PC-3 (cell line): ENCODE measurements at regions not wholly inside any gene's neighbourhood (a gene's known extent, or its start where the extent isn't known, plus 50 kb on each side); places are given as distances from the start of the nearest gene placed in this dataset.

Experiments used
- ATAC-seq: fragments of 200-7000 bp; cut with Tn5 transposase; 2 replicates; pipeline ENCODE4 v1.9.1; 2020; ENCODE audit warnings: mild to moderate bottlenecking, moderate library complexity
- BruUV-seq: library from RNA; stranded (reverse); fragments of 400-500 nt; replicated peaks from 2 replicates; lab custom pipeline; 2021; lab: Mats Ljungman, UMichigan
- CTCF ChIA-PET: fragments of 300-600 bp; sonication (Branson Sonifier 250); formaldehyde crosslinking; loops from one replicate; lab custom pipeline; 2022; ENCODE audit warnings: antibody characterized with exemption; lab: Charles Lee
- POLR2A ChIA-PET: fragments of 300-600 bp; sonication (Branson Sonifier 250); formaldehyde crosslinking; loops from one replicate; lab custom pipeline; 2022; ENCODE audit warnings: antibody characterized with exemption; ENCODE audit not compliant: unreplicated experiment; lab: Charles Lee
- DNase-seq: peaks from one replicate; pipeline ENCODE4 v3.0.0-alpha.2; 2015
- H2AFZ ChIP-seq: fragments of 300-600 bp; sonication (generic); 2 replicates; pipeline ENCODE4 v1.6.0; 2016; ENCODE audit warnings: antibody characterized with exemption, low read length
- H3F3A ChIP-seq: fragments of 300-600 bp; sonication (generic); one replicate; pipeline ENCODE4 v1.6.0; 2017; ENCODE audit warnings: antibody characterized with exemption, low read length, control low read depth, mild to moderate bottlenecking; ENCODE audit not compliant: unreplicated experiment
- H3K27ac ChIP-seq: fragments of 300-600 bp; sonication (generic); 2 replicates; pipeline ENCODE4 v1.5.1; 2016; ENCODE audit warnings: mild to moderate bottlenecking, low read length
- H3K27me3 ChIP-seq: fragments of 300-600 bp; sonication (generic); 2 replicates; pipeline ENCODE4 v1.6.1; 2016; ENCODE audit warnings: low read length, mixed read lengths
- H3K36me3 ChIP-seq: fragments of 300-600 bp; sonication (generic); 2 replicates; pipeline ENCODE4 v1.6.1; 2016; ENCODE audit warnings: low read depth, mixed run types, low read length, mixed read lengths
- H3K4me1 ChIP-seq: fragments of 300-600 bp; sonication (generic); 2 replicates; pipeline ENCODE4 v1.5.1; 2016; ENCODE audit warnings: low read length; ENCODE audit not compliant: insufficient read depth
- H3K4me2 ChIP-seq: fragments of 300-600 bp; sonication (generic); 2 replicates; pipeline ENCODE4 v1.6.0; 2016; ENCODE audit warnings: low read length
- H3K4me3 ChIP-seq: fragments of 300-600 bp; sonication (generic); 2 replicates; pipeline ENCODE4 v1.5.1; 2016; ENCODE audit warnings: mild to moderate bottlenecking, low read length, mixed read lengths
- H3K79me2 ChIP-seq: fragments of 300-600 bp; sonication (generic); 2 replicates; pipeline ENCODE4 v1.6.1; 2017; ENCODE audit warnings: low read length, mixed read lengths
- H3K9ac ChIP-seq: fragments of 300-600 bp; sonication (generic); 2 replicates; pipeline ENCODE4 v1.6.0; 2016; ENCODE audit warnings: mild to moderate bottlenecking, low read length
- H3K9me2 ChIP-seq: fragments of 300-600 bp; sonication (generic); replicated peaks from 2 replicates; pipeline ENCODE4 v1.6.1; 2016; ENCODE audit warnings: mixed run types, low read length, mixed read lengths
- H3K9me3 ChIP-seq: fragments of 300-600 bp; sonication (generic); 2 replicates; pipeline ENCODE4 v1.6.1; 2016; ENCODE audit warnings: low read length, mixed read lengths
- H4K20me1 ChIP-seq: fragments of 300-600 bp; sonication (generic); 2 replicates; pipeline ENCODE4 v1.6.1; 2016; ENCODE audit warnings: low read length, mixed read lengths
- CTCF ChIP-seq: fragments of 300-600 bp; sonication (generic); conservative IDR thresholded peaks from 2 replicates; pipeline ENCODE4 v1.5.1; 2017; ENCODE audit warnings: antibody characterized with exemption, low read depth, mild to moderate bottlenecking, low read length
- EZH2 ChIP-seq: fragments of 300-600 bp; sonication (generic); IDR thresholded peaks from one replicate; pipeline ENCODE4 v1.6.1; 2017; ENCODE audit warnings: antibody characterized with exemption, mild to moderate bottlenecking, low read length; ENCODE audit not compliant: unreplicated experiment
- EZH2phosphoT487 ChIP-seq: fragments of 300-600 bp; sonication (generic); IDR thresholded peaks from 2 replicates; pipeline ENCODE4 v1.6.1; 2018; ENCODE audit warnings: mild to moderate bottlenecking, antibody characterized with exemption, low read length, borderline replicate concordance
- intact Hi-C: fragments of 100-400 bp; cut with micrococcal nuclease; formaldehyde crosslinking; loops from 2 replicates; pipeline ENCODE4 v1.9.0; 2023

- Histone ChIP-seq H3K4me2 (no peak overlapping the region), H2AFZ (no peak overlapping the region), H3K36me3 (no peaks in the 10 kb centered on the region), H3K9me3 (no peaks in the 10 kb centered on the region), H3K9me2 (no peaks in the 10 kb centered on the region), H3K9ac (no peak overlapping the region), H3K4me1 (no peaks in the 10 kb centered on the region), H3K27me3 (no peaks in the 10 kb centered on the region), H3K27ac (no peak overlapping the region), H4K20me1 (no peaks in the 10 kb centered on the region), H3K79me2 (no peaks in the 10 kb centered on the region), H3K4me3 (no peak overlapping the region), H3F3A (no peaks in the 10 kb centered on the region)
- no TSS peak for BruUV-seq
- no peak for ATAC-seq
- no peak for TF ChIP-seq CTCF
- TF ChIP-seq EZH2, result no peak
- TF ChIP-seq EZH2phosphoT487, result no peak
- no peak for DNase-seq
- ChIA-PET POLR2A (no interaction called here), CTCF (no interaction called here)
- intact Hi-C loops, result no loop called here
Observed at GRCh38 chr5:174396541-174396940, 327.8 kb upstream of the MSX2 start.

GRCh38 chr5:174397206-174397605, 327.2 kb upstream of the MSX2 start:
- no peak overlapping the region for H3K9ac ChIP-seq
- ChIA-PET CTCF (no interaction called here), POLR2A (no interaction called here)
- DNase-seq, result no peak
- no peaks in the 10 kb centered on the region for H3K36me3 ChIP-seq
- no TSS peak for BruUV-seq
- no peak for TF ChIP-seq EZH2phosphoT487
- TF ChIP-seq CTCF, result no peak
- TF ChIP-seq EZH2, result no peak
- H3K4me1 ChIP-seq, result no peaks in the 10 kb centered on the region
- H3K4me3 ChIP-seq, result no peak overlapping the region
- H4K20me1 ChIP-seq, result no peaks in the 10 kb centered on the region
- no peak overlapping the region for H3K4me2 ChIP-seq
- no peak overlapping the region for H3K27ac ChIP-seq
- no peaks in the 10 kb centered on the region for H3F3A ChIP-seq
- no peaks in the 10 kb centered on the region for H3K9me3 ChIP-seq
- intact Hi-C loops, result no loop called here
- no peaks in the 10 kb centered on the region for H3K9me2 ChIP-seq
- ATAC-seq, result no peak
- H2AFZ ChIP-seq, result no peak overlapping the region
- H3K79me2 ChIP-seq, result no peaks in the 10 kb centered on the region
- H3K27me3 ChIP-seq, result no peaks in the 10 kb centered on the region

- no peaks in the 10 kb centered on the region; the same call in 1 of the 2 replicates for H3K4me1 ChIP-seq
- H3K9me2 ChIP-seq, result no peaks in the 10 kb centered on the region
- ChIA-PET CTCF (no interaction called here), POLR2A (no interaction called here)
- no peaks in the 10 kb centered on the region for H3K36me3 ChIP-seq
- no peak overlapping the region for H3K4me2 ChIP-seq
- BruUV-seq, result no TSS peak
- H3K79me2 ChIP-seq, result no peaks in the 10 kb centered on the region
- H3F3A ChIP-seq, result no peaks in the 10 kb centered on the region
- no peak for ATAC-seq
- TF ChIP-seq EZH2phosphoT487, result no peak
- no peak for TF ChIP-seq CTCF
- no peak for TF ChIP-seq EZH2
- DNase-seq, result no peak
- H3K9me3 ChIP-seq, result no peaks in the 10 kb centered on the region
- H4K20me1 ChIP-seq, result no peaks in the 10 kb centered on the region
- no peak overlapping the region for H3K27ac ChIP-seq
- intact Hi-C loops, result no loop called here
- H3K27me3 ChIP-seq, result no peaks in the 10 kb centered on the region
- H2AFZ ChIP-seq, result no peak overlapping the region
- H3K4me3 ChIP-seq, result no peak overlapping the region
- no peak overlapping the region for H3K9ac ChIP-seq
Observed at GRCh38 chr5:174398171-174398570, 326.2 kb upstream of the MSX2 start.
